Right lobe of liver (tissue), 6 donors: ENCODE measurements at regions not wholly inside any gene's neighbourhood (a gene's known extent, or its start where the extent isn't known, plus 50 kb on each side); places are given as distances from the start of the nearest gene placed in this dataset.

Experiments used
- ATAC-seq, 4 donors: fragments of 200-7000 bp; cut with Tn5 transposase; one replicate each; pipeline ENCODE4 v1.9.1; 2020; ENCODE audit warnings: mild to moderate bottlenecking in 4 of 4, moderate library complexity in 4 of 4
- DNase-seq, 3 donors: peaks; one replicate each; pipeline ENCODE4 v3.0.0-alpha.2; 2020
- H3K27ac ChIP-seq, 3 donors: fragments of 200-600 bp; one replicate each; pipeline ENCODE4 v1.8.0; 2022
- H3K27me3 ChIP-seq, 2 donors: fragments of 200-600 bp; one replicate each; pipeline ENCODE4 v1.8.0; 2022
- H3K36me3 ChIP-seq, 4 donors: fragments of 200-600 bp; sonication (generic) in 1 of 4; one replicate each; pipeline versions ENCODE4 v1.5.1 to v1.8.0; 2017 to 2022; ENCODE audit warnings: control low read depth in 1 of 4
- H3K4me1 ChIP-seq, 4 donors: fragments of 200-600 bp; sonication (generic) in 1 of 4; one replicate each; pipeline versions ENCODE4 v1.5.1 to v1.8.0; 2017 to 2022; ENCODE audit warnings: control low read depth in 1 of 4
- H3K4me3 ChIP-seq, 3 donors: fragments of 200-600 bp; one replicate each; pipeline ENCODE4 v1.8.0; 2022
- H3K9me3 ChIP-seq, 4 donors: fragments of 200-600 bp; sonication (generic) in 1 of 4; one replicate each; pipeline versions ENCODE4 v1.5.1 to v1.8.0; 2017 to 2022; ENCODE audit warnings: control low read depth in 1 of 4
- CTCF ChIP-seq, 4 donors: fragments of 200-600 bp in 3 of 4; fragments of 450-650 bp in 1 of 4; IDR thresholded peaks; one replicate each; pipeline versions ENCODE4 v1.5.1 to v1.8.0; 2016 to 2022; ENCODE audit warnings: antibody characterized with exemption in 4 of 4, mild to moderate bottlenecking in 2 of 4
- POLR2A ChIP-seq: fragments of 450-650 bp; IDR thresholded peaks from one replicate; pipeline ENCODE4 v1.6.1; 2017; ENCODE audit warnings: antibody characterized with exemption, mild to moderate bottlenecking
- WGBS: methylation state at CpG from one replicate; pipeline ENCODE4 v1.1.6; 2018; ENCODE audit warnings: low coverage, low lambda C conversion rate; ENCODE audit not compliant: insufficient coverage; ENCODE audit errors: missing lambda C conversion rate; 5-methylcytosine and 5-hydroxymethylcytosine counted together
- intact Hi-C, 2 donors: fragments of 100-400 bp; cut with DNase I; formaldehyde crosslinking; loops; one replicate each; pipeline versions ENCODE4 v1.11.2 to v1.14.1; 2022
- donor health status: DM: no; HTN: yes; CAD: no.
- donor health status: DM: no; HTN: no; CAD: no.
- donor health status: DM: no; HTN: no; CAD: no.
- donor health status: DM: no; HTN: yes; CAD: no.
- donor health status: DM: no; HTN: yes; CAD: no.

GRCh38 chr6:148265054-148265453, 77.6 kb upstream of the SASH1 start:
- no peaks in the 10 kb centered on the region for H3K9me3 ChIP-seq
- no peaks in the 10 kb centered on the region for H3K36me3 ChIP-seq
- no peak overlapping the region for H3K4me3 ChIP-seq
- intact Hi-C loops, result no loop called here
- no peak overlapping the region for H3K27ac ChIP-seq
- ATAC-seq, result no peak
- no peak for DNase-seq
- WGBS, result 83% methylated on average over 1 of the region's 2 CpGs
- H3K27me3 ChIP-seq, result no peaks in the 10 kb centered on the region
- H3K4me1 ChIP-seq, result no peaks in the 10 kb centered on the region
- no peak for TF ChIP-seq POLR2A
- TF ChIP-seq CTCF (IDR thresholded peaks at IDR 0.05), result no peak

- Histone ChIP-seq H3K27me3 (no peaks in the 10 kb centered on the region), H3K36me3 (no peaks in the 10 kb centered on the region), H3K4me3 (no peak overlapping the region), H3K27ac (no peak overlapping the region), H3K4me1 (no peaks in the 10 kb centered on the region), H3K9me3 (no peaks in the 10 kb centered on the region)
- TF ChIP-seq POLR2A (no peak), CTCF (IDR thresholded peaks at IDR 0.05) (no peak)
- DNase-seq, result no peak
- intact Hi-C loops, result no loop called here
- no peak for ATAC-seq
- 95% methylated on average over 3 of the region's 3 CpGs for WGBS
Observed at GRCh38 chr6:148269386-148269785, 73.3 kb upstream of the SASH1 start.

GRCh38 chr6:148271711-148272439, 70.8 kb upstream of the SASH1 start:
- no peak overlapping the region for H3K4me3 ChIP-seq
- ATAC-seq (peak in 2 of 4 donors; percentile 50 to 66), DNase-seq (no peak)
- no peaks in the 10 kb centered on the region for H3K36me3 ChIP-seq
- H3K27me3 ChIP-seq, result no peaks in the 10 kb centered on the region
- TF ChIP-seq POLR2A (no peak), CTCF (IDR thresholded peaks at IDR 0.05) (no peak)
- 56% methylated on average over 11 of the region's 11 CpGs for WGBS
- no peaks in the 10 kb centered on the region for H3K9me3 ChIP-seq
- intact Hi-C loops, result no loop called here
- H3K27ac ChIP-seq, result no peak overlapping the region
- no peaks in the 10 kb centered on the region for H3K4me1 ChIP-seq

- Histone ChIP-seq H3K9me3 (no peaks in the 10 kb centered on the region), H3K27me3 (no peaks in the 10 kb centered on the region), H3K36me3 (no peaks in the 10 kb centered on the region), H3K4me1 (no peaks in the 10 kb centered on the region), H3K27ac (no peak overlapping the region), H3K4me3 (no peak overlapping the region)
- DNase-seq, result no peak
- intact Hi-C loops, result no loop called here
- ATAC-seq, result no peak
- 66% methylated on average over 7 of the region's 7 CpGs for WGBS
- TF ChIP-seq CTCF (IDR thresholded peaks at IDR 0.05) (no peak), POLR2A (no peak)
Observed at GRCh38 chr6:148272597-148272996, 70.0 kb upstream of the SASH1 start.
